Activated T-cell treated with anti-CD3 and anti-CD28 coated beads for 1 hour (primary cell): ENCODE measurements at regions not wholly inside any gene's neighbourhood (a gene's known extent, or its start where the extent isn't known, plus 50 kb on each side); places are given as distances from the start of the nearest gene placed in this dataset.
"Not testable (repeated sequence)": the region's sequence is repeated elsewhere in the genome, so short reads cannot be mapped to it uniquely, and the experiment has no call there.

Experiments
- DNase-seq: peaks from one replicate; pipeline ENCODE4 v3.0.0-alpha.2; 2020; ENCODE audit warnings: low read depth

- DNase-seq = no peak
Observed at GRCh38 chr12:124674937-124675336, 107.5 kb upstream of the NCOR2 start.

DNA sequence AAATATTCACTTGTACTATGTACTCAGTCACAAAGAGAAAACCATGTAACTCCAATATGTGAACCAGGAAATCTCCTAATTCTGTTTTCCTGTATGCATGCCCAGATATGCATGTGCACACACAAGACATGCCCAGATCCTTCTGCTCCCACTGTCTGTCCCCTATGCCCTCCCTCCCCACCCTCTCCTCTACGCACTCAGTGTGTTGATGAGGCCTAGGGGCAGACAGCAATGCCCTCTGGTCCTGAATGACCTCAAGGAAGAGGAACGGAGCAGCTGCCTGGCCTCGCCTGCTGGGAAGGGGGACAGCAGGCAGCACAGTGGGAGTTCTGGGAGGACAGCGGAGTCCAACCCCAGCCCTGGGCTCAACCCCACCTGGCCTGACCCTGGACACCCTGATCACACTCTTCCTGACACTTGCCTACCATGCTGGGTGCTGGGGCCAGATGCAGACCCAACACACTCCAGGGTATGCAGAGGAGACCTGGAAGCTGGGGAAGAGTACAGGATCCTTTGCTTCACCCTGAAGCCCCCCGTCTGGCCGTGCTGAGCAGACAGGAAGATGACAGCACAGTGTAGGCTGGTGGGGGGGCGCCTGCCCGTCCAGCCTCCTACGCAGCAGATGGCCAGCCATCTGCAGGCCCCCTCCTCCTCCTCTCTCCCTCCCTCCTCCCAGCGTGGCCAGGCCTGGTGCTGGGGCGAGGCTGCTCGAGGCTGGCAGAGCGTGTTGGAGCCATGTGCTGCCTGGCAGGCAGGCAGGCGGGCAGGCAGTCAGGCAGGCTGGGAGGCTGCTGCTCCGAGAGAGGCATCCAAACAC is 106.6 kb upstream of the NCOR2 start:
- DNase-seq = no peak

DNA sequence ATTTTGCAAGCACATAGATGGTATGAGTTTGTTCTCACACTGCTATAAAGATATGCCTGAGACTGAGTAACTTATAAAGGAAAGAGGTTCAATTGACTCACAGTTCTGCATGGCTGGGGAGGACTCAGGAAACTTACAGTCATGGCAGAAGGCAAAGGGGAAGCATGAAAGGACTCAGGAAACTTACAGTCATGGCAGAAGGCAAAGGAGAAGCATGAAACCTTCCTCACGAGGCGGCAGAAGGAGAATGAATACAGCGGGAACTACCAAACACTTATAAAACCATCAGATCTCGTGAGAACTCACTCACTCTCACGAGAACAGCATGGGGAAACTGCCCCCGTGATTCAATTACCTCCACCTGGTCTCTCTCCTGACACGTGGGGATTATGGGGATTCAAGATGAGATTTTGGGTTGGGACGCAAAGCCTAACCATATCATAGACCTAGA is 101.9 kb upstream of the NCOR2 start:
- not testable (repeated sequence) for DNase-seq

- no peak for DNase-seq
Observed at GRCh38 chr12:124668602-124669001, 101.2 kb upstream of the NCOR2 start.

GRCh38 chr12:124667506-124668326 is 100.3 kb upstream of the NCOR2 start:
- DNase-seq = no peak

DNA sequence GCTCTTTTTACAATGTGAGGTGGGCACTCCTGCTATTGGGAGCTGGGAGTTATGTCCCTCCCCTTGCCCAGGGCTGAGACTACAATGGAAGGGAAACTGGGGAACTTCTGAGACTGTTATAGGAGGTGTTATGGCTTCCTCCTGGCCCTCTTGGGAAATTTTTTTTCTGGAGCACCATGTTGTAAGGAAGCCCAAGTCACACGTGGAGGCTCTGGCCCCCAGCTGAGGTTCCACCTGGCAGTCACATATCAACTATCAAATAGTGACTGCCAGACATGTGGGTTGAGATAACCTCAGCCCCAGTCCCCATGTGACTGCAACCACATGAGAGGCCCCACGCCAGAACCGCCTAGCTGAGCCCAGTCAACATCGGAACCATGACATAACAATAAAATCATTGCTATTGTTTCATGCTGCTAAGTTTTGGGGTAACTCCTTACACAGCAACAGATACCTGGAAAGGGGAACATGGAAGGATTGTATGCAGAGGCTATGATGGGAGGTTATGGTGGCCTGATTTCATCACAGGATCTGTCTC is 99.4 kb upstream of the NCOR2 start:
- no peak for DNase-seq

DNA sequence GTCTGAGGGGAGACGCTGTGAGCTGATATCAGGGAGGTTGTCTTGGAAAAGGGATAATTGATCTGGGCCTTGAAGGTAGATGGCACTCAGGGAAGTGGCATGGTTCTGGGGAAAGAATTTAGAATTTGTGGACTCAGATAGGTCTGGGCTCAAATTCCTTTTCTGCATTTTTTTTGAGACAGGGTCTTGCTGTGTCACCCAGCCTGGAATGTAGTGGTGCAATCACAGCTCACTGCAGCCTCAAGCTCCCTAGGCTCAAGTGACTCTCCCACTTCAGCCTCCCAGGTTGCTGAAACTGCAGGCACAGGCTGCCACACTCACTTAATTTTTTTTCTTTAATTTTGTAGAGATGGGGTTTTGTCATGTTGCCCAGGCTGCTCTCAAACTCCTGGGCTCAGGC is 98.1 kb upstream of the NCOR2 start:
- no peak for DNase-seq

DNA sequence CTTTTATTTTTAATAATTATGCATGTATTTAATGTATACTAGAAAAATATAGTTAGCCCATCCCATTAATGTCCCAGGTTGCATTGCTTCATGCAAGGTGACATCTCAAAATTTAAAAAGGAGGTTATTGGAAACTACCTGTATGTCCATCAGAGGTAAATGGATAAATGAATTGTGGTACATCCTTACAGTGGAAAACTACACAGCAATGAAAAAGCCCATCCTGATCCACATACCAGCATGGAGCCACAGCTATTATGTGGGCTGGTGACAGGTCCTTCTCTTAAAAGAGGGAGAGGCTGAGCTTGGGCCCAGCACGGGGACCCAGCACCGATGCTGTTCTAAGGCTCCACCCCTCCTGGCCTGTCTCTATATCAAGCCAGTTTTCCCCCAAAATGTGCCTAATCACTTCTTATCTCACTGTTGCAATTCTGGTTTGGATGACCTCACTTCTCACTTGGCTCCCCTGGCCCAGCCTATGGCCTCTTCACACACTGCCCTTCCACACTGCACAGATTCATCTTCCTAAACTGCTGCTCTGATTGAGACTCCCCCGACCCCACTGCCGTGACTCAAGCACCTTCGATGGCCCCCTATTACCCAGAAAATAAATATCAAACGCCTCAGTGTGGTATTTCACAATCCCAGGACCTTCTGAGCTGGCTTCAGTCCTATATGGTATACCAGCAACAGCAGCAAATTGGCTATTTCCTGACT is 97.1 kb upstream of the NCOR2 start:
- DNase-seq = no peak

DNA sequence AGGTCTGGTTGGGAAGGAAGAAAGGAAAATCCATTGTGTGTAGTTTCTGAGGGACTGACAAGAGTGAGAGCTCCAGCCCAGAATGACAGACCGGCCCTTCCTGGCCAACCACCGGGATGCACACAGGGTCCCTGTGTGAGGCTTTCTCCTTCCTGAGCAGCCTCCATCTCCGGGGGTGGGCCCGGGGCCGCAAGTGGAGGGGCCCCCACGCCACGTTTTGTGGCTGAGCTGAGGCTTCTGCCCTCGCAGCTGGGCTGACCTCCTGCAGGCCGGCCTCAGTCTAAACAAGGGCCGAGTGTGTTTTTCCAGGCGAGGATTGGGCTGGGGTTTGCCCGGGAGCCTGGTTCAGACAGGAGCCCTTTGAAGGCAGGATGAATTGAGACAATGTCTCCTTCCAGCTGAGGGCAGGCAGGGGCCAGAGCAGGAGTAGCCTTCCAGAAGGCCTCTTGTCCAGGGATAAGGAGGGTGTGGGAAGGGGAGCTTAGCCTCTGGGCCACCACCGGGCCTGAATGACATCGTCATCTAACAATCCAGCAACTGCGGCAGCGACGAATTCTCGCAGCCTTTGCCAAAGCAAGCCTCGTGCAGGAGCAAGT is 96.5 kb upstream of the NCOR2 start:
- no peak for DNase-seq

GRCh38 chr12:124663206-124663605 is 95.8 kb upstream of the NCOR2 start:
- DNase-seq = no peak

DNA sequence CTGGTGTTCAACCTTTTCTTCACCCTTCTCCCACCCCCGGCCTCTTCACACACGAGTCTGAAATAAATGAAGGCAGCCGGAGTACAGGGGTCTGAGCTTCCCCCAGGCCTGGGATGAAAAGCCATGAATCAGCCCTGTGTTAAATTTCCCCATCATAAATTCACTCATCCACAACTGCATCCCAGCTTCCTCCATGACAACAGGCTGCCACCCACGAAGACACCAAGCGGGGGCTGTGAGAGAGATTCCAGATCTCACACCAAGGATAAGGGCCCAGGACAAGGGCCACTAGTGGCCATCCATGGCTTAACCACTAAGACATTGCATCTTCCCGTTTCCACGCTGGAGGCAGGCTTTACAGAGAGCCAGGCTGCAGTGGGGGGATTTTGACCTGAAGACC is 93.9 kb upstream of the NCOR2 start:
- no peak for DNase-seq

DNA sequence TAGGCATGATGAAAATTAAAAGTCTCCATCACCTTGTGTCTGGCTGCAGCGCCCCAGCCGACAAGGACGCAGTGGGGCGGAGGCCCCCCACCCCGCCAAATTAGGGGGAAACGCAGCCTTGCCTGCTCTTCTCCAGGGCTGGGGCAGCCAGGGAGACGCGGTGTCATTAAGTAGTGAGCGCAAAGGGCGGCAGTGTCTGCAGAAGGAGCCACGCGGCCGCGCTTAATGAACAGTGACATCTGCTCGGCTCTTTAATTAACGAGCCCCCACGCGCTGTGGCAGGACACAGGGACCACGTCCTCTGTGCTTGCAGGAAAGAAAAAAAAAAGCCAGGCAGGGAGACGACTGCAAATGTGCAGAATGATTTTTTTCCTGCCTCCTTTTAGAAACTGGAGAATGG is 93.4 kb upstream of the NCOR2 start:
- no peak for DNase-seq

DNA sequence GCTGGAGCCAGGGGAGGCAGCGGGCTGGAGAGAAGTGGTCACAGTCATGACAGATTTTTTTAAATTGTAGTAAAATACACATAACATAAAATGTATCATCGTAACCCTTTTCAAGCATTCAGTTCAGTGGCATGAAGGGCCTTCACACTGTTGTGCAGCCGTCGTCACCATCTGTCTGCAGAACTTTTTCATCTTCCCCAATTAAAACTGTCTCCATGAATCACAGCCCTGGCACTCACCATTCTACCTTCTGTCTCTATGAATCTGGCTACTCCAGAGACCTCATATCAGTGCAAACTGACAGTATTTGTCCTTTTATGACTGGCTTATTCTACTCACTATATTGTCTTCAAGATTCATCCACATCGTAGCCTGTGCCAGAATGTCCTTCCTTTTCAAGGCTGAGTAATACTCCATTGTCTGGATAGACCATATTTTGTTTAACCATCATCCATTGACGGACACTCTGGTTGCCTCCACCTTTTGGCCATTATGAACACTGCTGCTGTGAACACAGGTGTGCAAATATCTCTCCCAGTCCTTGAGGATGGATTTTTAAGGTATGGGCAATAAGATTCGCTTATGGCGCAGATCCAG is 91.5 kb upstream of the NCOR2 start:
- DNase-seq = no peak

DNA sequence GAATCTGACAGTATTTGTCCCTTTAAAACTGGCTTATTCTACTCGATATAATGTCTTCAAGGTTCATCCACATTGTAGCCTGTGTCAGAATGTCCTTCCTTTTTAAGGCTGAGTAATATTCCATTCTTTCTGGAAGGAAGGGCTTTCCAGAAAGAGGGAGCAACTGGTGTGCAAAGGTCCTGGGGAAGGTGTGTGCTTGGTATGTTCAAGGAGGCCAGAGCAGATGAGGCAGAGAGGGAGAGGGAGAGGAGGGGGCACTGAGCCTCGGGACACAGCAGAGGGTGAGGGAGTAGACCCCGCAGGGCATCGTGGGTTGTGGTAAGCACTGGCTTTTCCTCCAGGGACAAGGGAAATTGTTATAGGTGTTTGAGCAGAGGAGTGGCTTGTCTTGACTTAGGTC is 90.9 kb upstream of the NCOR2 start:
- no peak for DNase-seq

DNA sequence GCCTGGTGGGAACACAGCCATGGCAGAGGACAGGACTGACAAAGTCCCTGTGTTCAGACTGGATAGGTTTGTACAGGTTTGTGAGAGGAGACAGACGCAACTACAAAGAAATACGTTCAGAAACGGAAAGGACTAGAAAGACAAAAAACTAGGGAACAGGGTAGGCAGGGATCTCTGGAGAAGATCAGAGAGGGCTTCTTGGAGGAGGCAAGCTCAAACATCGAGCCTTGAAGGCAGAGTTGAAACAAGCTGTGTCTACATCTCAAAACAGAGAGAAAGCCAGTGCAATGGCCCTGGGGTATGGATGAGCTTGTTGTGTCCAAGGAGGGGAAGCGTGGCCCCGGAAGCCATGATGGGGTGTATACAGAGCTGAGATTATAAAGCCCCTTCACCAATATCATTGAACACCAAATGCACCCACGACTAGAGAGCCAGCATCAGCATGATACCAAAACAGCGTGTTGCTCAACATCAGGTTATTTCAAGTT is 89.6 kb upstream of the NCOR2 start:
- no peak for DNase-seq

DNA sequence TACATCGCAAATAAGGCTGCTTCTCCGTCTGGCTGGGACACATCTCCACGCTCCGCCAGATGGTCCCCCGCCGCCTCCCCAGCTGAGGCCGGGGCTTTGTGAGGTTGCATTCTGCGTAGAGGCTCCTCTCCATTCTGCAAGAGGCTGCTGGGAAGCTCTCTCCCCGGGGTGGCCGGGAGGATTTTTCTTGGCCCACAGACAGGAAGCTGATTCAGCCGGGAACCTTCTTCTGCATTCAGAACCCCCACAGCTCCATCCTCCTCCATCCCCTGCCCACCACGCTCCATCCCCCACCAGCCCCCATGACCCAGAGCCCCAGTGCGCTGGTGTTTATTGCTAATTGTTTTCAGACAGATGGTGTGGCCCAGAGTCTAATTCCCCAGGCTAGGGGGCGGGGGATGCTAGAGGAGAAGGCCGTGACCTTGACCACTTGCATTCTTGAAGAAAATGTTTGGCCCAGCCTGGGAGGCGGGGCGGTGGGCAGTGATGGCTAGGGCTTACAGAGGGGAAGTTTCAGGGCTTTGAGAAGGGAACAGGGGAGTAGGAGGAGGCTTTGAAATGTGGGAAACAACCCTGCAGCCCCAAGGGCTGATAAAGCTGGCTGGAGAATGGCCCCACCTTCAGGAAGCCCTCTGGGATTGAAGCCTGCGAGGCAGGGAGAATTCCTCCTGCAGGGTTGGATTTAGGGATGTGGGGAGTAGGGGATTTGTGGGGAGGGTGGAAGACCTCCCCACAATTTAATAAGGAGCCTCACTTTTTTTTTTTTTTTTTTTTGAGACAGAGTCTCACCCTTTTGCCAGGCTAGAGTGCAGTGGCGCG is 88.5 kb upstream of the NCOR2 start:
- no peak for DNase-seq

GRCh38 chr12:124655048-124655697 is 87.8 kb upstream of the NCOR2 start:
- DNase-seq = no peak

- DNase-seq = no peak
Observed at GRCh38 chr12:124654666-124655047, 87.2 kb upstream of the NCOR2 start.

DNA sequence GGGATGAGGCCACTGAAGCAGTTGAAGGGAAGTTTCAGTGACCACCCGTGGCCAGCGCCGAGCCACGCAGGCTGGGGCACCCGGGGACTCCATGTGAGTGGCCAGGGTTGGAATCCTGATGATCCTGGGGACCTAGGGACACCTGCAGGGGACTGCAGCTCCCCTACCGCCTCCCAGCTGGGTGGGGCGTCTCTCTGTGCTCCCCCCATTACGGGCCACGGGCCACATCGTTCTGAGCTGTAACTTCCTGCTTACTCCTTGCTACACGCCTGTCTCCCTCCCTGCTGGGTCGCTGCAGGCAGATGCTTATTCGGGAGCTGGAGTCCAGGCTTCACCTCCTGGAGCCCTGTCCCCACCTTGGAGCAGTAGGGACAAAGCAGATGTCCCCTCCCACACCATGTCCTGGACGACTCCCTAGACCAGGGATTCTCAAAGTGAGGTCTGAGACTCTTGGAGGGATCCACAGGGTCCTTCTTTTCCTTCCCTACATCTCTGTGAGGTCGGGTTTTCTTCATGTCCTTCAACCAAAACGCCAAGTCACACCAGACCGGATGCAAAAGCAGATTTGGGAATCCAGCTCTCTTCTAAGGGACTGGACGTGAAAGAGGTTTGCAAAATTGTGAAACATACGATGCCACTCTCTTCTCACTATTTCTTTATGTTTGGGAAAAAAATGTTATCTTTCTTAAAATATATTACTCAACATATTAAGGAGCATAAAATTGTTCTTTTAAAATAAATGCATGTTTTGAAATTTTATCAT is 85.9 kb upstream of the NCOR2 start:
- DNase-seq = no peak
